ENCODE measurements at regions not wholly inside any gene's neighbourhood (a gene's known extent, or its start where the extent isn't known, plus 50 kb on each side); places are given as distances from the start of the nearest gene placed in this dataset.

DNA sequence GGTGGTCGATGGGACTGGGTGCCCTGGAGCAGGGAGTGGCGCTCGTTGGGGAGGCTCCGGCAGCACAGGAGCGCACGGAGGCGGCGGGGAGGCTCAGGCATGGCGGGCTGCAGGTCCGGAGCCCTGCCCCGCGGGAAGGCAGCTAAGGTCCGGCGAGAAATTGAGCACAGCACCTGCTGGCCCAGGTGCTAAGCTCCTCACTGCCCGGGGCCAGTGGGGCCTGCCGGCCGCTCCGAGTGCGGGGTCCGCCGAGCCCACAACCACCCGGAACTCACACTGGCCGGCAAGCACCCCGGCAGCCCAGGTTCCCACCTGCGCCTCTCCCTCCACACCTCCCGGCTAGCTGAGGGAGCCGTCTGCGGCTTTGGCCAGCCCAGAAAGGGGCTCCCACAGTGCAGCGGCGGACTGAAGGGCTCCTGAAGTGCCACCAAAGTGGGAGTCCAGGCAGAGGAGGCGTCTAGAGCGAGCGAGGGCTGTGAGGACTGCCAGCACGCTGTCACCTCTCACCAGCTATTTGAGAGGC, 88.8 kb upstream of the EEF2KMT start:
- TF ChIP-seq MAZ (IDR thresholded peaks at IDR 0.05; ENCODE audit: borderline replicate concordance, low read depth, low read length), result no peak
- TF ChIP-seq RFX5 (IDR thresholded peaks at IDR 0.05; ENCODE audit: low read depth, low read length), result no peak
- TF ChIP-seq POLR2A (IDR thresholded peaks at IDR 0.05; ENCODE audit: low read depth, low read length), result no peak
- TF ChIP-seq RCOR1 (IDR thresholded peaks at IDR 0.05; ENCODE audit: insufficient replicate concordance, low read length), result no peak
- no peak for TF ChIP-seq MAFK (IDR thresholded peaks at IDR 0.05; ENCODE audit: low read depth, low read length)
- no peak for TF ChIP-seq FOS (IDR thresholded peaks at IDR 0.05; ENCODE audit: low read depth, low read length)
- TF ChIP-seq, protein P1, sequence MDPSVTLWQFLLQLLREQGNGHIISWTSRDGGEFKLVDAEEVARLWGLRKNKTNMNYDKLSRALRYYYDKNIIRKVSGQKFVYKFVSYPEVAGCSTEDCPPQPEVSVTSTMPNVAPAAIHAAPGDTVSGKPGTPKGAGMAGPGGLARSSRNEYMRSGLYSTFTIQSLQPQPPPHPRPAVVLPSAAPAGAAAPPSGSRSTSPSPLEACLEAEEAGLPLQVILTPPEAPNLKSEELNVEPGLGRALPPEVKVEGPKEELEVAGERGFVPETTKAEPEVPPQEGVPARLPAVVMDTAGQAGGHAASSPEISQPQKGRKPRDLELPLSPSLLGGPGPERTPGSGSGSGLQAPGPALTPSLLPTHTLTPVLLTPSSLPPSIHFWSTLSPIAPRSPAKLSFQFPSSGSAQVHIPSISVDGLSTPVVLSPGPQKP (IDR thresholded peaks at IDR 0.05; ENCODE audit: borderline replicate concordance, low read depth, low read length), result no peak
- no peak for TF ChIP-seq RAD21 (IDR thresholded peaks at IDR 0.05; ENCODE audit: low read length)
- TF ChIP-seq CHD1 (IDR thresholded peaks at IDR 0.05; ENCODE audit: low read depth, low read length), result no peak
- TF ChIP-seq, protein P2, sequence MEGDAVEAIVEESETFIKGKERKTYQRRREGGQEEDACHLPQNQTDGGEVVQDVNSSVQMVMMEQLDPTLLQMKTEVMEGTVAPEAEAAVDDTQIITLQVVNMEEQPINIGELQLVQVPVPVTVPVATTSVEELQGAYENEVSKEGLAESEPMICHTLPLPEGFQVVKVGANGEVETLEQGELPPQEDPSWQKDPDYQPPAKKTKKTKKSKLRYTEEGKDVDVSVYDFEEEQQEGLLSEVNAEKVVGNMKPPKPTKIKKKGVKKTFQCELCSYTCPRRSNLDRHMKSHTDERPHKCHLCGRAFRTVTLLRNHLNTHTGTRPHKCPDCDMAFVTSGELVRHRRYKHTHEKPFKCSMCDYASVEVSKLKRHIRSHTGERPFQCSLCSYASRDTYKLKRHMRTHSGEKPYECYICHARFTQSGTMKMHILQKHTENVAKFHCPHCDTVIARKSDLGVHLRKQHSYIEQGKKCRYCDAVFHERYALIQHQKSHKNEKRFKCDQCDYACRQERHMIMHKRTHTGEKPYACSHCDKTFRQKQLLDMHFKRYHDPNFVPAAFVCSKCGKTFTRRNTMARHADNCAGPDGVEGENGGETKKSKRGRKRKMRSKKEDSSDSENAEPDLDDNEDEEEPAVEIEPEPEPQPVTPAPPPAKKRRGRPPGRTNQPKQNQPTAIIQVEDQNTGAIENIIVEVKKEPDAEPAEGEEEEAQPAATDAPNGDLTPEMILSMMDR (conservative IDR thresholded peaks at IDR 0.05; ENCODE audit: low read depth, low read length), result no peak
- no peak for TF ChIP-seq SMC3 (IDR thresholded peaks at IDR 0.05; ENCODE audit: low read depth, low read length)
- no peak for TF ChIP-seq MXI1 (IDR thresholded peaks at IDR 0.05; ENCODE audit: borderline replicate concordance, low read depth, low read length)
- no peak for TF ChIP-seq BHLHE40 (IDR thresholded peaks at IDR 0.05; ENCODE audit: low read depth, low read length)
- no peak for TF ChIP-seq CEBPB (IDR thresholded peaks at IDR 0.05; ENCODE audit: low read depth, low read length)
- Histone ChIP-seq H3K79me1 (ENCODE audit: low read depth in 1 of 2, low read length in 2 of 2) (no peaks in the 10 kb centered on the region), H3K4me2 (ENCODE audit: low read depth, low read length) (no peak overlapping the region), H2AK9ac (replicated peaks; ENCODE audit: low read depth, low read length, poor library complexity) (no peak overlapping the region), H4K91ac (ENCODE audit: insufficient read depth, low read depth, low read length) (no peak overlapping the region), H3K4ac (ENCODE audit: low read depth, low read length) (no peak overlapping the region), H2BK20ac (ENCODE audit: low read depth, low read length) (no peak overlapping the region), H3K4me3 (ENCODE audit: insufficient read depth, low read depth, low read length) (no peak overlapping the region), H3K27me3 (ENCODE audit: control insufficient read depth, insufficient read depth, low read length) (no peaks in the 10 kb centered on the region), H4K5ac (ENCODE audit: low read depth, low read length) (no peak overlapping the region), H3K14ac (replicated peaks; ENCODE audit: low read depth, low read length) (no peak overlapping the region), H2BK5ac (ENCODE audit: low read depth, low read length, poor library complexity, severe bottlenecking) (no peak overlapping the region), H4K20me1 (ENCODE audit: insufficient read depth, low read length) (no peaks in the 10 kb centered on the region), H2BK15ac (ENCODE audit: low read depth, low read length) (no peak overlapping the region), H2AFZ (replicated peaks; ENCODE audit: low read length, poor library complexity) (no peak overlapping the region), H2AK5ac (ENCODE audit: low read depth, low read length) (no peak overlapping the region), H2BK120ac (ENCODE audit: low read depth, low read length) (no peak overlapping the region), H3K27ac (ENCODE audit: insufficient read depth, low read length) (no peak overlapping the region), H3K9me1 (ENCODE audit: insufficient read depth, low read length) (no peaks in the 10 kb centered on the region), H4K8ac (ENCODE audit: low read depth in 2 of 2, low read length in 2 of 2) (no peak overlapping the region), H3K56ac (ENCODE audit: extremely low read depth, insufficient read depth, low read length) (no peak overlapping the region), H3K36me3 (ENCODE audit: control insufficient read depth, insufficient read depth, low read length) (no peaks in the 10 kb centered on the region), H3K23ac (ENCODE audit: low read depth, low read length) (no peak overlapping the region), H3K9ac (ENCODE audit: low read depth, low read length) (no peak overlapping the region), H3K18ac (ENCODE audit: low read depth, low read length) (no peak overlapping the region), H3K4me1 (ENCODE audit: control insufficient read depth, insufficient read depth, low read length) (no peaks in the 10 kb centered on the region), H3K9me3 (ENCODE audit: control insufficient read depth, insufficient read depth, low read length) (peaks cover 2% of the 10 kb centered on the region; the same call in 1 of the 2 replicates)
- DNase-seq (no peak), ATAC-seq (ENCODE audit: low read depth) (no peak)
- POLR2A ChIA-PET (ENCODE audit: unreplicated experiment), result no interaction called here
- in situ Hi-C loops (cut with MboI; ENCODE audit: low sequenced_read_pairs) (no loop called here), intact Hi-C loops (cut with micrococcal nuclease) (no loop called here), dilution Hi-C loops (cut with HindIII; ENCODE audit: low sequenced_read_pairs, unreplicated experiment) (no loop called here)
- CTCF ChIA-PET, result interaction anchor here (0.5 kb wide), 1 partner anchor 1293 kb away, joined by 4 read pairs; no protein-coding TSS in a partner anchor
- no CpG with 5 or more reads among the region's 34 CpGs for WGBS, 2 experiments (ENCODE audit: extremely low coverage in 2 of 2, insufficient read length in 1 of 2)
- BruUV-seq (replicated peaks), result no TSS peak
